ENCODE measurements at regions not wholly inside any gene's neighbourhood (a gene's known extent, or its start where the extent isn't known, plus 50 kb on each side); places are given as distances from the start of the nearest gene placed in this dataset.

GRCh38 chr3:182081096-182081495 lies 369.4 kb downstream of the SOX2 start:
- ATAC-seq = no peak

GRCh38 chr3:182083112-182083511 lies 371.4 kb downstream of the SOX2 start:
- no peak for ATAC-seq

GRCh38 chr3:182092662-182093262 lies 381.0 kb downstream of the SOX2 start:
- no peak for ATAC-seq

DNA sequence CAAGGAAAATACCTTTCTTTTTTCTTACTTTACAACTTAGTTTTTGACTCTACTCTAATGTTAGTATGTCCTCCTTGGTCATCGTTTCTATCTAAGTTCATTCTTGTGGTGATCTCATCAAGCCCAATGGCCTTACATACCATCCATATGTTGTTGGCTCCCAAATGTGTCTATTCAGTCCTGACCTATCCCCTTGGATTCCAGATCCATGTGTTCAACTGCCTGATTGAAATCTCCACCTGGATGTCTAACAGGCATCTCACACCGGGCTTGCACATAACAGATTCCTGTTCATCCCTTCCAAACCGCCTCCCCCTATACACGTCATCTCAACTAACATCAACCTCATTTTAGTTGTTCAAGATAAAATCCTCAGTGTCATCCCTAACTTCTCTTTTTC lies 382.6 kb downstream of the SOX2 start:
- ATAC-seq = no peak

- ATAC-seq = no peak
Observed at GRCh38 chr3:182104881-182105280, 393.2 kb downstream of the SOX2 start.

DNA sequence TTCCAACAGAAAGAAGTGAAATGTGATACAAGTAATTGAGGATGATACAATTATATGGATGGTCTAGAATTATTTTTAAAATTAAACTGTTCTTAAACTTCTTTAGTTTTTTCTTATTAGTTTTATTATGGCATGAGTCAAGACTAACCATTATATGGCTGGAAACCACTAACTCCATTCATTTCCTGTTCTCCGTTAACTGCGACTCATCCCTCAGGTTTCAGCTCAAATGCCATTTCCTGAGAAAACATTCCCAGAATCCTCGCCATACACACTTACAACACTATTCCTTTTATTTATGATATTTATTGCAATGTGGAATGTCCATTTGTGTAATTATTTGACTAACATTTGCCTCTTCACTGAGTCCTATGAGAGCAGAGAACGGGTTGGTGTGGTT lies 394.1 kb downstream of the SOX2 start:
- no peak for ATAC-seq

GRCh38 chr3:182108371-182108770 lies 396.6 kb downstream of the SOX2 start:
- ATAC-seq = no peak

DNA sequence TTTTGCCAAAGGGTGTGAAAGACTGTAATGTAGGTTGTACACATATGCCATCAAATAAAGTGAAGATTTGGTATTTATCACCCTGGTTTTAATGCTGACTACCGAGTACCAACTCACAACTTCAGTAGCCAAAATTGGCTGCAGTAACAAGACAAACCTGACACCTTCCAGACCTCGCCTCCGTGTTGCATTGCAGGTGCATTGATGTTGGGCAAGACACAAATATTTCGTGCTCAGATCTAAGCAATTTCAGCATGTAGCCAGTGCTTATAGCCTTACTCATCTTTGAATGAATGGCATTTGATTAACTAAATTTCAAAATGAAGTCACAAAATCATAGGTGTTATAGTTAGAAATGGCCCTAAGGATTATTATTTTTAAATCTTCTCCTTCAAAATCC lies 400.2 kb downstream of the SOX2 start:
- ATAC-seq = no peak

- ATAC-seq = no peak
Observed at GRCh38 chr3:182115328-182116015, 403.7 kb downstream of the SOX2 start.

DNA sequence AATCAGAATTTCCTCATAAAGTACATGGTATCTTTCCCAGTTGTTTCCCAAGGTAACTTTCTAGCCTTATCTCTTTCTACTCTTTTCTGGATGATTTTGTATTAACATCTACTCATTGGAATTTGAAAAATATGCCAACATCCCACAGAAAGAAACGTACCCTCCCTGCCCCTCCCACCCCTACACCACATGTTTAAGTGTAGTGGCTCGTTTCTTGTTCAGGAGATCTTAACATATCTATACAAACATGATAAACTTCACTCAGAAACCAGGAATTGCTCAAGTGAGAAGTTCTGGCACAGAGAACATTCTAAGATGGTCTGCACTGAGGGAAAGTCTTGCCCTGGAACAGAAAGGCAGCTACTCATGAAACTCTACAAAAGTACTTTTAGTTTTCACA lies 404.7 kb downstream of the SOX2 start:
- ATAC-seq = no peak

GRCh38 chr3:182117131-182117530 lies 405.4 kb downstream of the SOX2 start:
- ATAC-seq = no peak

- no peak for ATAC-seq
Observed at GRCh38 chr3:182117583-182117982, 405.9 kb downstream of the SOX2 start.

DNA sequence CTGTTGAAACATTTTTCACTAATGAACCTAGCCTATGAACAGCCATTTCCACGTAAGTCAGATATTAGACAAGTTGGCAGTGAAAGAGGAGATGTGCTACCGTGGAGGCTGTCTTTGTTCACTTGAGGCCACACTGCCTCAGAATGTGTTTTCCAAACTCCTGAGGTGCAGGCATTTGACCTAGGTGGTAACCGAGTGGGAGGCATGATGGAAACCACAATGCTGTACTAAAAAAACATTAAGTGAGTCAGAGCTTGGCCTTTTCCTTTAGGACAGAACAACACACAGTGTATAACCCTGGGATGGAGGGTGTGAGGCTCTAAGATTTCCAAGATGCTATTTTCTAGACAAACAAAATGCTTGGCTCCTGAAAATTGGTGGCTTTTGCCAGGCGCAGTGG lies 406.3 kb downstream of the SOX2 start:
- no peak for ATAC-seq

- no peak for ATAC-seq
Observed at GRCh38 chr3:182121401-182121800, 409.7 kb downstream of the SOX2 start.

DNA sequence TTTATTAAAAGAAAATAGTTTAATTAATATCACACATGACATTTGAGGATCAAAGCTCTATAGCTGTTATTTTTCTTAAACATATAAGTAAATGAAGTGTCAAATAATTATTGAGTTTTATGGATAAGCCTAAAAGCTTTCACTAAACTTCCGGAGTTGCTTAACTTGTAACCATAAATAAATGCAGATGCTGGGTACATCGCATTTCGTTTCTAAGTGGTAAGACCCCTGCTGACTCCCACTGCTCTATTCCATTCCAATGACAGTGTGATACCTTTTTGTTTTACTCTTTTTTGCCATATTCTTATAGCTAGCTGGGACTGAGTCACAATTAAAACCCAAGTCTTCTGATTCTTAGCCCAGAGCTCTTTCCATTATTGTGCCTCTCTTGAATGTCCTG lies 411.1 kb downstream of the SOX2 start:
- no peak for ATAC-seq

DNA sequence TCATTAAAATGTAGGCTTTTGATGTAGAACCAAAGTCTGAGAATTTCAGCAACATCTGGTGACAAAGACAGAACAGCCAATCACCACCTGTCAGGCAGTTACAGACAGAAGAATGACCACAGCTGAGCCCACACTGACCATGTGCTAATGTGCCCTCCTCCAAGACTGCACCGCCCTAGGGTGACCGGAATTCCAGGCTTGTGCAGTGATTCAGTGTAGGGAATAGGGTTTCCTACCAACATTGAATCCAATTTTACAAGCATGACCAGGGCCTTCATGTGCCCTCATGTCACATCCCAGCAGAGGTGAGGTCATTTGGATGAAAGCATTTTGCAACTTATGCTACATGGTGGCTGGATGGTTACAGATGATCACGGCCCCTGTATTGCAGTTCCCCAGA lies 412.5 kb downstream of the SOX2 start:
- ATAC-seq = no peak

- no peak for ATAC-seq
Observed at GRCh38 chr3:182124716-182125115, 413.0 kb downstream of the SOX2 start.

DNA sequence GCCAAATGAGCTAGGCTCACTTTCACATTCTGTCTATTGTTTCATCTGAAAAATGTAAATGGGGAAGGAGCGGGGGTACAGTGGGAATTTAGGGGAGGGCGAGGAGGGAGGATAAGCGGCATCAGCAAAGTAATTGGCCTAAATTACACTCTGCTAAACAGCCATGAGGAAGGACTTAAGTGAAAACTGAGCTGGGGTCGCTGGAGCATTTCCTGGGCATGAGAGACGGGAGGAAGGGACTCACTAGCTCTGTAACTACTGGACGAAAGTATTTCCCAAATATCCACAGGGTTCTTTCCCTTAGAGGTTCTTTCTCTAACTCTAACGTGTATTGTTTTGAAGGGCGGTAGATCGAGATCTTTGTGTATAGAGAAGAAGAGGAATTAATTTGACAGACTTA lies 418.0 kb downstream of the SOX2 start:
- ATAC-seq = no peak

- ATAC-seq = no peak
Observed at GRCh38 chr3:182133752-182134151, 422.0 kb downstream of the SOX2 start.

DNA sequence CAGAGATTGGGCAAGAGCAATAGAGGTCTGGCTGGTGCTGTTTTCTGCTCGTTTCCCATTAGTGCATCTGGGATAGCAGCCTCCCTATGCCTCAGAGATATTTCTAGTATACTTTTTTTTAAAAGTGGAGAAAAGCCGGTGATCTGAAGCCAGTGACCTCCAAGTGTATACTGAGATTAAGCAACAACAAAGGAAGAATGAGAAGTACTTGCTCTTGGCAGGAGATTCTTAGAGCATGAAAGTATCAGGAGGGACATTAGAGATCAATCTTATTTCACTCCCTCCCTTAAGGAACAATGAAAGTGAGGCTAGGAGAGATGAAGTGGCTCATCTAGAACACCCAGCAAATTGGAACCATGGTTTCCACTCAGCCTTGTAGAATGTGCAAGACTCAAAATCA lies 423.3 kb downstream of the SOX2 start:
- no peak for ATAC-seq

- no peak for ATAC-seq
Observed at GRCh38 chr3:182136008-182136910, 424.5 kb downstream of the SOX2 start.

DNA sequence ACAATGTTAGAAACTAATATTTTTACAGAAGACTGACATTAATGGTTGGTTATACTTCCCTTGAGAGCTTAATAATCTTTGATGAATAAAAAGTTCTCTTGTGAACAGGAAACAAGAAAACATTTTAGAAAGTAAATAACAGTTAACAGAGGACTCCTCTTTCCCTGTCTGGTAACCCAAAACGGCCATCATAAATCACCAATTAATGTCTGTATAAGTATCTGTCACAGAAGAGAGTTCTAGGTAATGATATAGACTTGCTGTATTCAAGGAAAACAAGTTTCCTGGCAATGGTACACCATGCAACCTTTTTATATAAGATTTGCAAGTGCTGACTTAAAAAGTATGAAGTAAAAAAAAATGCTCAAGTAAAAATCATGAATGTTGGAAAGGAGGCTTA lies 426.7 kb downstream of the SOX2 start:
- no peak for ATAC-seq

DNA sequence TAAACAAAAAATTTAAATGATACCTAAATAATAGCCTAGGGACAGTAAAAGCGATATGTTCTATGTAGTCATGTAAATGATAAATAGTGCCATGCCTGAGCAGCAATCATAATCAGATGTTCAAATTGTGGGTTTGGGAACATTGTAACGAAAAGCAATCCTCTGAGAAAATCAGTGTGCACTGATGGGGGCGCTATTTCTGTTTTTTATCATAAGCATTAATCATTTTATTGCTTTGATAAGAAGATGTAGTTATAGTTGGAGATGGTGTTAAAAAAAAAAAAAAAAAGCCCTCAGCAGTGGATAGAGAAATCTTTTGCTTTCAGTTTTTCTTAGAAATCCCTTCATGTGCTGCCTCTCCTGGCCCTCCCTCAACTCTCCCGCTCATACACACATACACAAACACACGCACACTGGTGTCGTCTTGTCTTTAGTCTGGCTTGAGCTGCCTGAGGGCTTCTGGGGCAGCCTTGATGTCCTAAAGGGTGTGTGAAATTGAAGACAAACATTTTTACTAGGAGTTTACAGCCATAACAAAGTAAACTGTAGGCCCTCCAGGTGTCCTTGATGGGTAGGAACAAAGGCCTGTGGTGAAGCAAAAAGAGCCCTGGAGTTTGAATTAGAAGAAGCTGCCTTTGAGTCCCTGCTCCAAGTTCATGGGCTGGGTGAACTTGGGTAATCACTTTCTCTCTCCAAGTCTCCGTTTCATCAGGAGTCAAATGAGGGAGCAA lies 428.1 kb downstream of the SOX2 start:
- ATAC-seq = no peak
